C4-2B (cell line): ENCODE measurements at regions not wholly inside any gene's neighbourhood (a gene's known extent, or its start where the extent isn't known, plus 50 kb on each side); places are given as distances from the start of the nearest gene placed in this dataset.

ENCODE experiments used
- ZFX ChIP-seq: fragments of 450-650 bp; IDR thresholded peaks from 2 replicates; pipeline ENCODE4 v1.6.1; 2017
- TF ChIP-seq, protein P1 (sequence below): fragments of 450-650 bp; conservative IDR thresholded peaks from 2 replicates; pipeline ENCODE4 v1.5.1; 2017; ENCODE audit warnings: mild to moderate bottlenecking

GRCh38 chr3:68116580-68116979 lies 462.2 kb upstream of the SUCLG2 start:
- TF ChIP-seq, protein P1, sequence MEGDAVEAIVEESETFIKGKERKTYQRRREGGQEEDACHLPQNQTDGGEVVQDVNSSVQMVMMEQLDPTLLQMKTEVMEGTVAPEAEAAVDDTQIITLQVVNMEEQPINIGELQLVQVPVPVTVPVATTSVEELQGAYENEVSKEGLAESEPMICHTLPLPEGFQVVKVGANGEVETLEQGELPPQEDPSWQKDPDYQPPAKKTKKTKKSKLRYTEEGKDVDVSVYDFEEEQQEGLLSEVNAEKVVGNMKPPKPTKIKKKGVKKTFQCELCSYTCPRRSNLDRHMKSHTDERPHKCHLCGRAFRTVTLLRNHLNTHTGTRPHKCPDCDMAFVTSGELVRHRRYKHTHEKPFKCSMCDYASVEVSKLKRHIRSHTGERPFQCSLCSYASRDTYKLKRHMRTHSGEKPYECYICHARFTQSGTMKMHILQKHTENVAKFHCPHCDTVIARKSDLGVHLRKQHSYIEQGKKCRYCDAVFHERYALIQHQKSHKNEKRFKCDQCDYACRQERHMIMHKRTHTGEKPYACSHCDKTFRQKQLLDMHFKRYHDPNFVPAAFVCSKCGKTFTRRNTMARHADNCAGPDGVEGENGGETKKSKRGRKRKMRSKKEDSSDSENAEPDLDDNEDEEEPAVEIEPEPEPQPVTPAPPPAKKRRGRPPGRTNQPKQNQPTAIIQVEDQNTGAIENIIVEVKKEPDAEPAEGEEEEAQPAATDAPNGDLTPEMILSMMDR: no peak
- no peak for TF ChIP-seq ZFX
